HL-60 (cell line): ENCODE measurements at regions not wholly inside any gene's neighbourhood (a gene's known extent, or its start where the extent isn't known, plus 50 kb on each side); places are given as distances from the start of the nearest gene placed in this dataset.

Experiments used
- GABPA ChIP-seq: IDR thresholded peaks from 2 replicates; pipeline ENCODE4 v1.6.1; 2012; ENCODE audit warnings: low read depth
- POLR2AphosphoS5 ChIP-seq: IDR thresholded peaks from 2 replicates; pipeline ENCODE4 v1.6.1; 2012; ENCODE audit warnings: low read depth
- SPI1 ChIP-seq: IDR thresholded peaks from 2 replicates; pipeline ENCODE4 v1.6.1; 2012; ENCODE audit warnings: low read depth, mild to moderate bottlenecking, borderline replicate concordance
- TF ChIP-seq, protein P1 (sequence below): IDR thresholded peaks from one replicate; pipeline ENCODE4 v1.5.1; 2011; ENCODE audit warnings: low read length, control low read depth, inconsistent platforms; ENCODE audit not compliant: insufficient read depth

DNA sequence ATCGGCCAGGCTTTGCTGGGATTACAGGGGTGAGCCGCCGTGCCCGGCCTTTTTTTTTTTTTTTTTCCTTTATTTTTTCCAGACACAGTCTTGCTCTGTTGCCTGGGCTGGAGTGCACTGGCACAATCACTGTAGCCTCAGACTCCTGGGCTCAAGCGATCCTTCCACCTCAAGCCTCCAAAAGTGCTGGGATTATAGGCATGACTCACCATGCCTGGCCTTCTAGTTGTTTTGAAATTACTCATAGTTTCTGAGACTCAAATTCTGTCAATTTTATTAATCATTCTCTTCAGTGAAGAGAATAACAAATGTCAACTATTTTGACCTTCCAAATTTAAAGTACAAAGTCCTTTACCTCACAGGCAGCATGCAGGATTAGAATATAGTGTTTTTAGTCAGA lies 374.5 kb downstream of the PLA2G4A start:
- TF ChIP-seq, protein P1, sequence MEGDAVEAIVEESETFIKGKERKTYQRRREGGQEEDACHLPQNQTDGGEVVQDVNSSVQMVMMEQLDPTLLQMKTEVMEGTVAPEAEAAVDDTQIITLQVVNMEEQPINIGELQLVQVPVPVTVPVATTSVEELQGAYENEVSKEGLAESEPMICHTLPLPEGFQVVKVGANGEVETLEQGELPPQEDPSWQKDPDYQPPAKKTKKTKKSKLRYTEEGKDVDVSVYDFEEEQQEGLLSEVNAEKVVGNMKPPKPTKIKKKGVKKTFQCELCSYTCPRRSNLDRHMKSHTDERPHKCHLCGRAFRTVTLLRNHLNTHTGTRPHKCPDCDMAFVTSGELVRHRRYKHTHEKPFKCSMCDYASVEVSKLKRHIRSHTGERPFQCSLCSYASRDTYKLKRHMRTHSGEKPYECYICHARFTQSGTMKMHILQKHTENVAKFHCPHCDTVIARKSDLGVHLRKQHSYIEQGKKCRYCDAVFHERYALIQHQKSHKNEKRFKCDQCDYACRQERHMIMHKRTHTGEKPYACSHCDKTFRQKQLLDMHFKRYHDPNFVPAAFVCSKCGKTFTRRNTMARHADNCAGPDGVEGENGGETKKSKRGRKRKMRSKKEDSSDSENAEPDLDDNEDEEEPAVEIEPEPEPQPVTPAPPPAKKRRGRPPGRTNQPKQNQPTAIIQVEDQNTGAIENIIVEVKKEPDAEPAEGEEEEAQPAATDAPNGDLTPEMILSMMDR: no peak
- TF ChIP-seq POLR2AphosphoS5: no peak
- TF ChIP-seq GABPA: no peak
- TF ChIP-seq SPI1: no peak
